A673 (cell line): ENCODE measurements at regions not wholly inside any gene's neighbourhood (a gene's known extent, or its start where the extent isn't known, plus 50 kb on each side); places are given as distances from the start of the nearest gene placed in this dataset.

ENCODE experiments used
- BruUV-seq: library from RNA; stranded (reverse); fragments of 400-500 nt; replicated peaks from 2 replicates; lab custom pipeline; 2021; lab: Mats Ljungman, UMichigan
- CTCF ChIA-PET: fragments of 300-600 bp; sonication (Branson Sonifier 250); formaldehyde crosslinking; loops from one replicate; lab custom pipeline; 2022; ENCODE audit warnings: antibody characterized with exemption; lab: Charles Lee
- POLR2A ChIA-PET: fragments of 300-600 bp; sonication (Branson Sonifier 250); formaldehyde crosslinking; loops from one replicate; lab custom pipeline; 2022; ENCODE audit warnings: antibody characterized with exemption; ENCODE audit not compliant: low non-redundant PET; lab: Charles Lee
- DNase-seq: peaks from one replicate; pipeline ENCODE4 v3.0.0-alpha.2; 2015; ENCODE audit warnings: low spot score
- H3K27ac ChIP-seq: fragments of 200-600 bp; sonication (generic); 2 replicates; pipeline ENCODE4 v1.5.1; 2016; ENCODE audit warnings: mixed run types, low read depth, mild to moderate bottlenecking, mixed read lengths, antibody characterized with exemption, low read length; ENCODE audit not compliant: poor library complexity, severe bottlenecking
- H3K27me3 ChIP-seq: fragments of 200-600 bp; sonication (generic); replicated peaks from 2 replicates; pipeline ENCODE4 v1.6.1; 2017; ENCODE audit warnings: mixed run types, low read depth, mild to moderate bottlenecking, mixed read lengths, antibody characterized with exemption, low read length; ENCODE audit not compliant: insufficient read depth, poor library complexity
- H3K36me3 ChIP-seq: fragments of 200-600 bp; sonication (generic); 2 replicates; pipeline ENCODE4 v1.6.1; 2016; ENCODE audit warnings: mixed run types, mild to moderate bottlenecking, mixed read lengths, antibody characterized with exemption, low read length; ENCODE audit not compliant: insufficient read depth, poor library complexity, severe bottlenecking
- H3K4me1 ChIP-seq: fragments of 200-600 bp; sonication (generic); 2 replicates; pipeline ENCODE4 v1.6.1; 2017; ENCODE audit warnings: mixed run types, mild to moderate bottlenecking, mixed read lengths, antibody characterized with exemption, low read length; ENCODE audit not compliant: insufficient read depth, poor library complexity, severe bottlenecking
- H3K4me3 ChIP-seq: fragments of 200-600 bp; sonication (generic); 2 replicates; pipeline ENCODE4 v1.5.1; 2016; ENCODE audit warnings: low read depth, mixed run types, mild to moderate bottlenecking, mixed read lengths, low read length; ENCODE audit not compliant: poor library complexity, severe bottlenecking
- H3K9me3 ChIP-seq: fragments of 200-600 bp; sonication (generic); 2 replicates; pipeline ENCODE4 v1.6.1; 2016; ENCODE audit warnings: mixed run types, low read depth, mild to moderate bottlenecking, mixed read lengths, antibody characterized with exemption, low read length; ENCODE audit not compliant: poor library complexity, severe bottlenecking
- CTCF ChIP-seq: fragments of 300-800, 200-600 bp; sonication (generic); conservative IDR thresholded peaks from 2 replicates; pipeline ENCODE4 v1.5.1; 2017; ENCODE audit warnings: low read depth, mild to moderate bottlenecking, antibody characterized with exemption, low read length, moderate library complexity, mixed read lengths
- EZH2 ChIP-seq: fragments of 200-600 bp; sonication (generic); IDR thresholded peaks from 2 replicates; pipeline ENCODE4 v1.6.1; 2017; ENCODE audit warnings: borderline replicate concordance, low read depth, mild to moderate bottlenecking, mixed read lengths, antibody characterized with exemption, low read length; ENCODE audit not compliant: poor library complexity, severe bottlenecking
- intact Hi-C: fragments of 100-400 bp; cut with micrococcal nuclease; formaldehyde crosslinking; loops from one replicate; pipeline ENCODE4 v1.10.0; 2022; ENCODE audit not compliant: unreplicated experiment

- no peaks in the 10 kb centered on the region for H3K9me3 ChIP-seq
- ChIA-PET CTCF (interaction anchor here (0.6 kb wide), 1 partner anchor 231 kb away, joined by 3 read pairs; no protein-coding TSS in a partner anchor), POLR2A (no interaction called here)
- DNase-seq: peak; percentile 94
- no peak for TF ChIP-seq CTCF
- no peak for TF ChIP-seq EZH2
- no TSS peak for BruUV-seq
- H3K36me3 ChIP-seq: no peaks in the 10 kb centered on the region
- peak overlapping the region; percentile 90 for H3K27ac ChIP-seq
- no peak overlapping the region for H3K4me3 ChIP-seq
- intact Hi-C loops: no loop called here
- H3K27me3 ChIP-seq: no peaks in the 10 kb centered on the region
- peaks cover 55% of the 10 kb centered on the region for H3K4me1 ChIP-seq
These were observed 96.1 kb downstream of the VEGFA start for GRCh38 chr6:43865932-43866645.

GRCh38 chr6:43865086-43865485, 95.1 kb downstream of the VEGFA start:
- POLR2A ChIA-PET: no interaction called here

GRCh38 chr6:43862925-43863324, 92.9 kb downstream of the VEGFA start:
- Histone ChIP-seq H3K4me1 (peaks cover 59% of the 10 kb centered on the region), H3K27ac (peak overlapping the region; percentile 32), H3K36me3 (no peaks in the 10 kb centered on the region), H3K27me3 (no peaks in the 10 kb centered on the region), H3K9me3 (no peaks in the 10 kb centered on the region), H3K4me3 (no peak overlapping the region)
- ChIA-PET CTCF (no interaction called here), POLR2A (no interaction called here)
- intact Hi-C loops: no loop called here
- no peak for TF ChIP-seq CTCF
- no TSS peak for BruUV-seq
- DNase-seq: no peak

More at GRCh38 chr6:43865086-43865485, 95.1 kb downstream of the VEGFA start:
- no TSS peak for BruUV-seq
- Histone ChIP-seq H3K27ac (peak overlapping the region; percentile 90), H3K4me3 (no peak overlapping the region), H3K4me1 (peaks cover 53% of the 10 kb centered on the region), H3K27me3 (no peaks in the 10 kb centered on the region), H3K36me3 (no peaks in the 10 kb centered on the region), H3K9me3 (no peaks in the 10 kb centered on the region)
- TF ChIP-seq CTCF (no peak), EZH2 (no peak)
- DNase-seq: no peak
- intact Hi-C loops: no loop called here
- CTCF ChIA-PET: interaction anchor here (0.7 kb wide), 1 partner anchor 1050 kb away, joined by 3 read pairs; no protein-coding TSS in a partner anchor
